Brain pericyte (primary cell): ENCODE measurements at regions not wholly inside any gene's neighbourhood (a gene's known extent, or its start where the extent isn't known, plus 50 kb on each side); places are given as distances from the start of the nearest gene placed in this dataset.
"Not testable (repeated sequence)": the region's sequence is repeated elsewhere in the genome, so short reads cannot be mapped to it uniquely, and the experiment has no call there.

Experiments
- DNase-seq: peaks from one replicate; pipeline ENCODE4 v3.0.0-alpha.2; 2012; ENCODE audit warnings: low read depth, low spot score

DNA sequence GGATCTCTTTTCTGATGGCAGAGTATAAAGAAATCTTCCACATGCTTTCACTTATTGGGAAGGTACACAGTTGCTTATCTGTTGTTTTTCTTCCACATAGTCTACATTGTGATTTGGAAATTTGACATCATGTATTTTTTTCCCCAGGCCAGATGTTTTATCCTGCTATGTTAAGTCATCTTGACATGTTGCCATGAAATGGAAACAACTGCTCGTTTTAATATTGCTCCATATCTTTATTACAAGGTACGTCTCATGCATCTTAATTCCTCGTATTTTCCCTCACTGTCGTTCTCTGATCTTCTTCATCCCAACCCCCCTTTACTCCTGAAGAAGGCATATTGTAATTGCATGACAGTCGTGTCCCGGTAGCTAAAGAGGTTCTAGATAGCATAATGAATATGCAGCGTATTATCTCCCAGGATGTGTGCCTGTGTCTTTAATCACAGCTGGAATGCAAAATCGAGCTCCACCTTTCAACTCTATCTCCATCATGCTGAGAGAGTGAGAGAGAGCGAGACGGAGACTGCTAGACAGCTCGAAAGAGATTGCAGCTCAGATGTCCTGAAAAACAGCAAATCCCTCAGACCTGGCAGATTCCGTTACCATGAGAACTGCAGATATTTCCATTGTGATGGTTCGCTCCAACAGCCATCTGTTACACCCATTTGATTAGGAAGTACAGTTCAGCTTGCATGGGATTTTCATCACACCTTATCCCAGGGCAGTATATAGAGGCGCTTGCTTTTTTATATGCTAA, 281.7 kb downstream of the TMEM38B start:
- no peak for DNase-seq

DNA sequence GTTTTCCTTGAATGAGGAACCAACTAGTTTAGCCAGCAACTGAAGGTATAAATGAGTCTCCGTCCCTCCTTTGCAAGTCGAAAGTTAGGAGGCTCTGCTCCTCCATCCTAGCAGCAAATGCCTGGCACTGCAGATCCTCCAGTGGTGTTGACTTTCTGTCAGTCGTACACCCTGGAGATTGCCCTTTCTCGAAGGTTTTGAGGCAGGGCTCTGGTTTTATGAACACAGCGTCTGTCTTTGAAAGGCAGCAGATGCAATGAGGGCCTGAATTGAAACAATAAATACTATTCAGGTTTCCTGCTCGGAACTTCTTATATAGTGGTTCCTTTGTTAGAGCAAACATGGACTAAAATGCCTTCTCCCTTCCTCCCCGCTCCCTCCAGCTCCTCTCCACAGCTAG, 284.0 kb downstream of the TMEM38B start:
- no peak for DNase-seq

DNA sequence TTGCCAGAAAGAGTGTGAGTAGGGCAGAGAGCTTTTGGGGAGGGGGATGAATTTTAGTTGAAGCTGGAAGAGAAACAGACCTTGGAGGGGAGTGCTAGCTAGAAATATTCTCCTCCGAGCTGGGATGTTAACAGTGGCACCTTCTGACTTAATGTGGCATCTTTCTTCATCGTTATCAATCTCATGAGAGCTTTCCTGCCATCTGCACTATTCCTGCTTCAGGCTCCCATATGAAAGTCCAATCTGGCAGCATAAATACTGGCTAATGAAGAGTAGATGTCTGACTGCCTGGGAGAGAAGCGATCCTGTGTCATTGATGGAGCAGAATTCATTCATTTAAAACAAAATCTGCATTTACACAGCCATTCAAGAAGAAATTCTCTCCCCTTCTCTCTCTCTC, 284.5 kb downstream of the TMEM38B start:
- no peak for DNase-seq

DNA sequence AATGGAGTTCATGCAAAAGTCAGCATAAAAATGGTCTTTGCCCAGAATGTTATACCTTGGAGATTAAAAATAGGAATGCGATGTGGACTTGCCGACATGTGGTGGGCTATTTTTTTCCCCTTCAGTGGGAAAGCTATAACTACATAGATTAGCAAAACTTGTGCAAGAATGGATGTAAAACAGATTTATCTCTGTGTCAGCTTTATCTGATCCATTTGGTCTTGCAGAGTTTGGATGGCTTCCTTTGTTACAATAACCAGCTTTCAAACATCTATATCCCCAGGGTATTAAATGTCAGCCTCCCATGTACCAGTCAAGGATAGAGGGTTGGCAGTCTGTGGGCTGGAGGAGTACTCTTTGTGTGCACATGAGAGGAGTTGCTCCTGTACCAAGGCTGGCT, 284.9 kb downstream of the TMEM38B start:
- no peak for DNase-seq

DNA sequence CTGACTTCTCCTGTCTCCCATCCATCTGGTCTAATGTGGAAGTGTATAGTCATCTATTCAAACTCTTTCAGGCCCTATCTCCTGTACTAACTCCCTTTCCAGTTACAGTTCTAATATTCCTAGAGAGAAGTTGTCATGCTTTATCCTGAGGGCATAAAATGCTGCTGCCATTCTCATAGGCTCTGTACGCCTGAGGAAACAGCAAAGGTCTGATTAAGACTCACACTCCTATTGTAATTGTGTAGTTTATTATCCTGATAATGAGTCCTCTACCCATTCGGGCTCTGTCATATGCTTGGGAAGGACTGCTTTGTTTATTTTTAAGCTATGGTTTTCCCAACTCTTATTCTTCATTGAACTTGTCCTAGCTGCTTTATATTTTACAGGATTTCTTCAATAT, 290.4 kb downstream of the TMEM38B start:
- no peak for DNase-seq

DNA sequence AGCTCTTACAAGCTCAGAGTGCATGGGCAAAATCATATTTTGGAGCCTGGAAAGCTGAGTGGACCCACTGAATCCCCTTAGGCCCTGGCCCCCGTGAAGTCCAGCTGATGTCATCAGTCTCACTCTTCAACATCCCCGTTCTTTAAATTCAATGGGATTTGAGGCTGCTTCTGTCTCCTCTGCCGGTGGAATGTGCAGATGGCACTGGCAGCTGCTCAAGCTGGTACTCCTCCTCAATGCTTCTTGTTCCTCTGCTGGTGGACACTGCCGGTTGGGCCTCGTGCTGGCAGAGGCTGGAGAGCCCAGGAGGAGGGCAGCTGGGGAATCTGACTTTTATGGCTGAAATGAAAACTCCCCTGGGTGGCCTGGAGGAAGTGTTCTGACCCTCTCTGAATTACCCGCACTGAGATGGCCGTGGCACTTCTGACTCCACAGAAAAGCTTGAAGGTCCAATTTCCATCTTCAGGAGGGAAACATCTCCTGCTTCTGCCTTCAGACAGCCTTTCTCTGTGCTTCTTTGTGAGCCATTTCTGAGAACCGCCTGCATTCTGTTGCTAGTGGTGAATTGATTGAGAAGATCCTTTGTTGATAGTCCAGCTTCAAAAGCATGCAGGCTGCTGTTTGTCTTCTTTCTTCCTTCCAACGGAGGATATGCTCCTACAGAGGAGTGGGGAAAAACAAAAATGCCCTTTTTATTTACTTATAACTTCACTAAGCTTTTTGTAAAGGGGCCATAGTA, 298.9 kb downstream of the TMEM38B start:
- no peak for DNase-seq

DNA sequence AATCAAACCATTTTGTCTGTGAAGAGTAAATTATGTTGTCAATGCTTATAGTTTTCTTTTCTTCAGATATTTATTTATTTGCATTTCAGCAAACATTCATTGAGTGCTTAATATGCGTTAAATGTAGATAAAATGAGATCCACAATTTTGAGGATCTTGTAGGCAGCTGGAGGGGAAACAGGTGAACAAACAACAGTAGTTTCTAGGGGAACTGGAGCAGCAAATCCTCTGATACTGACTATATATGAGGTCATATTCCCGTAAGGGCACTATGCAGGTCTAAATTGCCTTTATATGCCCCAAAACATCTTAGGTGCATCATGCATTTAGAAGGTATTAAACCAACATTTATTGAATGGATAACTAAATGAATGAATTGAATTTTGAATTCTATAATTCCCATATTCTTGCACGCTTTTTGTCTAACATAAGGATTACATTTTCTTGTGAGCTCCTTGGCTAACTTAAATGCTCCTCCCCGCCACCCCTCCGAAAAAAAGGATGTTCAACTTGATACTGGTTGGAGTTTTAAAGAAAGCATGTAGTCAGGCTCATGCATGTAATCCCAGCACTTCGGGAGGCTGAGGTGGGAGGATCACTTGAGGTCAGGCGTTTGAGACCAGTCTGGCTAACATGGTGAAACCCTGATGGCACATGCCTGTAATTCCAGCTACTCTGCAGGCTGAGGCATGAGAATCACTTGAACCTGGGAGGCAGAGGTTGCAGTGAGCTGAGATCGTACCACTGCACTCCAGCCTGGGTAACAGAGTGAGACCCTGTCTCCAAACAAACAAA, 299.8 kb downstream of the TMEM38B start:
- DNase-seq: no peak

DNA sequence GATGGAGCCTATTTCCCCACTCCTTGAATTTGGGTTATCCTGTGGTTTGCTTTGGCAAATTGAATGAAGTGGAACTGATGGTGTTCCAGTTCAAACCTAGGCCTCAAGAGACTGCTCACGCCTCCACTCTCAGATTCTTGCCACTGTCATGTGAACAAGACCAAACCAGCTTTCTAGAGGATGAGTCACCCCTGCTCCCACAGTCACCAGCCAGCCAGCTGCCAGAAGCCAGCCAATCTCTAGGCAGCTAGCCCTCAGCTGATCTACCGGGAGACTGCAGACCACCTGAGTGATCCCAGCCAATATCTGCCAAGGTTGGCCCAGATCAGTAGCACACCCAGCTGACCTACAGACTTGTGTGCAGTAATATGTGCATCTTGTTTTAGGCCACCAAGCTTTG, 300.6 kb downstream of the TMEM38B start:
- no peak for DNase-seq

DNA sequence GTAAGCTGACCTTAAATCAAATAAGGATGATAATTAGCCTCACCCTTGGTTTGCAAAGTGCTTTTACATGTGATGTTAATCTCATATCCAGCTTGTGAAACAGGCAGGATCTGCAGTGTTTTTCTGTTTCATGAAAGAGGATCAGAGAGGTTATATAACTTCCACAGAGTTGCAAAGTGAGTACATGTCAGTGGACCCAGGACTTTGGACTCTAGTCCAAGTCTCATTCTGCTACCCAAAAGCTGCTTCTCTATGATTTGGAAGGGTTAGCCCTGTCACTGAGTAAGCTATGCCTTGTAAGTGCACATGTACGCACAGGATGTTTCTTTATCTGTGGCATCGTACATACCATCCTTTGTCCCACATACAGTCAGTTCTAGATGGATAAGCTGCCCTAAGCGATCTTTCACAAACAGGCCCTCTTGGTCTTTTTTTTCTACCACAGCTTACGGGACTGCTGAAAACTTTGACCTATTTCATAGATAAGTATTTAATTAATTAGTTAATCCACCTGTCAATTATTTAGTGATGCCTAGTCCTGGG, 322.9 kb downstream of the TMEM38B start:
- no peak for DNase-seq

DNA sequence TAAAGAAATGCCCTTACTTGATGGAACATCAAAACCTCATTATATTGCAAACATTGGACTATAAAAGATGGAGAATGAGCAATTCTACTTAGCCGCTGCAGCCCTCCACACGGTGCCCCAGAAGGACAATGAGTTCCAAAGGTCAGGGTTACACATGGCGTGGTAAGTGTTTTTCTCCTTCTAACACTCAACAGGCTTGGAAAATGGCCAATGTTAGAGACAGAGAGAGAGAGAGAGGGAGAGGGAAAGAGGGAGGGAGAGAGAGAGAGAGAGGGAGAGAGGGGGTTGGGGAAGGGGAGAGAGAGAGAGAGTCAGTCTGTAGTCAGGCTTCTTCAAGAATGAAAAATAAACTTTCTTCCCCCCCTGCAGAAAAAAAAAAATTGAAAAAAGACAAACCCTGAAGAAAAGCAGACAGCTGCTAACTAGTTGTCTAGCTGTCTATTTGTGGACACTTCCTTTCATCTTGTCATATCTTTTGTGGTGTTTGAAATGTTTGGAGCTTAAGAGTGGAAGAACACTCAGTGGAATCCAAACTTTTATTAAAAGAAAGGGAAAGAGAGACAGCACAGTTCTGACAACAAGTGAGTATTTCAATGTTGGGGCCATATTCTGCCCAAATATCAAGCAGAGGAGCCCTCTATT, 324.8 kb downstream of the TMEM38B start:
- no peak for DNase-seq

DNA sequence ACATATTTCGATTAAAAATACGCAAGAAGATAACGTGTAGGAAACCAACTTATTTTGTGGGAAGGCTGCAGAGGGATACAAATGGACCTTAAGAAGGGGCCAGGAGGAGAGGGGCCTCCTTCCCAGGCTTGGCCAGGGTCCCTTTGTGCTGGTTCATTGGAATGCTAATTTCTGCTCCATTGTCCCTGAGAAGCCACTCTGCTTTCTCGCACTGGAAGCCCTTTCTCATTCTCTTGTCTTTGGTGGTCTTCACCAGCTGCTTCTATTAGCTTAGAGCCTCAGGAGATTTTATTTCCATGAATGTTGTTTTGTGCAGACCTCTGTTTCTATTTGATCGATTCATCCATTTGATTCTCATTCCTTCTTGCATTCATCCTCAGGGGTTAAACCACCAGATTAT, 325.4 kb downstream of the TMEM38B start:
- no peak for DNase-seq

DNA sequence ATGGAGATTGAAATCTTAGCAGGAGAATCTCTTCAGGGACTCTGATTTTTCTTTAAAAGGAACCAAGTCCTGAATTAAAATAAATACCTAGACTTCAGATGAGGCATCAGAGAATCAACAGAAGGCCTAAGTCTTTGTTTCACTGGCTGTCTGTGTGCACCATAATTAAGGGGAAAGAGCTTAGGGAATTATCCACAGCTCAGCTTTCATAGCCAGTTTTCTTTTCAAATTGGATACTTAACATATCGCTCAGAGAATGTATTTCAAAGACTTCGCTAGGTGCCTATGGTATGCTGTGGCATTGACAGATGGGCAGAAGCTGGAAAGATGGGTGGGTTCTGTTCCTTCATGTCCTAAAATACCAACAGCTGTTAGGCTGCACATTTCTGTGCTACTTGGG, 325.8 kb downstream of the TMEM38B start:
- no peak for DNase-seq

DNA sequence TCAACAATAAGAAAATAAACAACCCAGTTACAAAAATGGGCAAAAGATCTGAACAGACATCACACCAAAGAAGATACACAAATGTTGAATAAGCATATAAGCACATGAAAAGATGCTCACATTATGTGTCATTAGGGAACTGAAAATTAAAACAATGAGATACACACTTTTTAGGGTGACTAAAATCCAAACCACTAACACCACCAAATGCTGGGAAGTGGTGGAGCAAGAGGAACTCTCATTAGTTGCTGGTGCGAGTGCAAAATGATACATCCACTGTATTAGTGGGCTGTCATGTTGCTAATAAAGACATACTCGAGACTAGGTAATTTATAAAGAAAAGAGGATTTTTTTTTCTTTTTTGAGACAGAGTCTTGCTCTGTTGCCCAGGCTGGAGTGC, 329.1 kb downstream of the TMEM38B start:
- DNase-seq: no peak

DNA sequence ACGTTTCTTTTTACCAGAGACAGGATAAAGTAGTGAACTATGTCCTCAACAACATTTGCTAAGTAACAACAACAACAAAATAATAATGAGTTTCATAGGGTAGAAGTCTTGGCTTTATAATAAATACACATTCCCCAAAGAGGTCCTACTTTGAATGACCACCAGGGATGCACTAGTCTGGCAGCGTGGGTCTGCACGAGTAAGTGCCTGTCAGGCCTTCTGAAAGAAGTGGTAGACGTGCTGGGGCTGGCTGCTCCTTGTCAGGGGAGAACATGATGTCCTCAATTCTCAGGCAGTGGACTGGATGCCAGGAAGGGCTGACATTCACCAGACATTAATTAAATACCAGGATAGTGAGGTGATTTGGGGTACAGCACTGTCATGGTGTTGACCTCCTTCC, 331.1 kb downstream of the TMEM38B start:
- no peak for DNase-seq

DNA sequence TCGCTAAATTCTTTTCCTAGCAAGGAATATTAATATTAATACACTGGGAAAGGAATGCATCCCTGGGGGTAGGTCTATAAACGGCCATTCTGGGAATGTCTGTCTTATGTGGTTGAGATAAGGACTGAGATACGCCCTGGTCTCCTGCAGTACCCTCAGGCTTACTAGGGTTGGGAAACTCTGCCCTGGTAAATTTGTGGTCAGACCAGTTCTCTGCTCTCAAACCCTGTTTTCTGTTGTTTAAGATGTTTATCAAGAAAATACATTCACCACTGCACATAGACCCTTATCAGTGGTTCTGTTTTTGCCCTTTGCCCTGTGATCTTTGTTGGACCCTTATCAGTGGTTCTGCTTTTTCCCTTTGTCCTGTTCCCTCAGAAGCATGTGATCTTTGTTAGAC, 335.8 kb downstream of the TMEM38B start:
- not testable (repeated sequence) for DNase-seq

DNA sequence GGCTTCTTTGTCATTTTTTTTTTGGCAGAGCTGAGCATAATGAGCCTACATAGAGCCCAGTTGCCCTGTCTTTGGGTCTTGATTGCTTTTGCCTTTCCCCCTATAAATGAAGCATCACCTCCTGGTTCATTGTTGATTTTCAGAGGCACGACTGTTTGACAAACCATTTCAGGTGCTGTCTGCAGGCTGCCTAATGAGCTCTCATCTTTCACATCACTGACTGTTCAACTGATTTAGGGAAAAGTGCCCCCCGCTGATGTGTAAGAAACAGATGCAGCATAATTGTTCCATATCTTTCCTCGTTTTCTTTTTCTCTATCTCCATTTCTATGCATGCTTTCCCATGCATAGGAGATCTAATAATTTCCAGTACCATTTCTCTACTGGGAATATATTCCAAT, 338.6 kb downstream of the TMEM38B start:
- no peak for DNase-seq

DNA sequence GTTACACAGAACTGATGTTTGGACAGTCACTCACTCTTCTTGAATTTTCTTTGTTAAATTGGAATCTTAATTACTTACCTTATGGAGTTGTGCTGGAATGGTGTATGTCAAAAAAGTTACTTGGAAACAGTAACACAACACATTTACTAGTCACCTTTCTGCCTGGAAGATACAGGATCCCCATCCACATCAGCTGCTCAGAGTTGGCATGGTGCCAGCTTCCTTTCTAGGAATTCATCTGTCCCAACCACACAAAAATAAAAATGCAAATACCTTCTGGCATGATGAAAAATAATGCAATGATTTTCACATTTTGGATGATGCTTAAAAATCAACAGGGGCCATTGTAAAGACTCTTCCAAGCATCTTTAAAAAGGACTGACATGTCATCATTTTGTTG, 341.5 kb downstream of the TMEM38B start:
- DNase-seq: no peak

DNA sequence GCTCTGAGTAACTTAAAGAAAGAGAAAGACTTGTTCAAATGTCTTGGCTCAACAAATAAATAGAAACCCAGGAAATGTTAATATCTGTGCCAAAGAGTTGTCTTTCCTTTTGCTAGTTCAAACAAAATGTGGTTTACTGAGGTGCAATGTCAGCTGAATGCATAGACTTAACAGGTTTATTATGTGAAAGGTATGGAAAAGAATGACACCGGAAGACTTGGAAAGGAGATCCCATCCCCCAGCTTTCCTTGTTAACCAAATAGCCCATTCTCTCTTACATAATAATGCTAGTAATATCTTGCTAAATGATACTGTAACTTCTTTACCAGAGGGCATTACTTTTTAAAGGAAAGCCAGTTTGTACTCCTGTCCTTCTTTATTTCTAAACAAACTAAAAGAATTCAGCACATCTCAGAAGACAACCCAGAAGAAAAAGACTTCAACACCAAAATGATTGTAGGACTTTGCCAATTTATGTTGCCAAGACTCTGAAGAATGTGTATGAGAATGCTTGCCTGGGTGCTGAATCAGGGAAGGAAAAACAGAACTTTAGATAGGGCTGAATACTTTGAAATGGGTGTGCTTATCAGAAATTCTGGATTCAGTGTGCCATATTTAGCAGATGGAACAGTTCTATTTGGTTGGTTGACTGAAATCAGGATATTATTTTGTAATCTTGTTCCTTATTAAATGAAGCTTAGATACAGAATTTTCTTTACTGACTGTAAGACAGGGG, 344.1 kb downstream of the TMEM38B start:
- DNase-seq: no peak

DNA sequence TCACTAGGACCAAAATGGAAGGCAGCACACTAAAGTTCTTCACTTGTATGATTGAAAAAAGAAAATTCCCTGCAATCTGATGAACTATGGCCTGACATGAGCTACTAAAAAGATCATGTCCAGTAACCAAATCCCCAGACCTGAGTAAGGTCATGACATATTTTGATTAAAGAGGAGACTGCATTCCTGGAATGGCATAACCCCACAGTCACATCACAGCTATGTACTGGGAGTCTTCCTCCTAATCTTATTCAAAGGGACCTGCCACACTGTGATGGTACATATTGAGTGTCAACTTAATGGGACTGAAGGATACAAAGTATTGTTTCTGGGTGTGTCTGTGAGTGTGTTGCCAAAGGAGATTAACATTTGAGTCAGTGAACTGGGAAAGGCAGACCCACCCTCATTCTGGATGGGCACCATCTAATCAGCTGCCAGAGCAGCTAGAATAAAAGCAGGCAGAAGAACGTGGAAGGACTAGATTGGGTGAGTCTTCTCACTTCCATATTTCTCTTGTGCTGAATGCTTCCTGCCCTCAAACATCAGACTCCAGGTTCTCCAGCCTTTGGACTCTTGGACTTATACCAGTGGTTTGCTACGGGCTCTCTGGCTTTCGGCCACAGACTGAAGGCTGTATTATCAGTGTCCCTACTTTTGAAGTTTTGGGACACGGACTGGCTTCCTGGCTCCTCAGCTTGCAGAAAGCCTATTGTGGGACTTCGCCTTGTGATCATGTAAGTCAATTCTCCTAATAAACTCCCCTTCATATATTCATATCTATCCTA, 345.0 kb downstream of the TMEM38B start:
- DNase-seq: no peak

DNA sequence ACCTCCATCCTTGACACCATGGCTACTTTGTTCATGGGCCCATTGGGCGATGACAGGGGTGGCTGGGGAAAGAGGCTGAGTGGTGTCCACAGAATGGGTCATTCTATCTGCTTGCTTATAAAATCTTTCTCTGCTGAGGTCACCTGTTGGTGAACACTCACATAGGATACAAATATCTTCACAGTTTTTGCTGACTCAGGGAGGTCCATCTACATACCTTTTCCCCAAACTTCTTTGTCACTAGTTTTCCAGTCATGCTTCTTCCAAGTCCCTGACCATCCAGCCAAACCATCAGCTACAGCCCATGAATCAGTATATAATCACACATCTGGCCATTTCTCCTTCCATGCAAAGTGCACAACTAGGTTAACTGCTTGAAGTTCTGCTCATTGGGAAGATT, 347.6 kb downstream of the TMEM38B start:
- not testable (repeated sequence) for DNase-seq
